ENCODE measurements at regions not wholly inside any gene's neighbourhood (a gene's known extent, or its start where the extent isn't known, plus 50 kb on each side); places are given as distances from the start of the nearest gene placed in this dataset.

GRCh38 chr9:26012797-26013196 lies 334.6 kb upstream of the TUSC1 start:
- TF ChIP-seq CTCF (IDR thresholded peaks at IDR 0.05) (no peak), POLR2A (IDR thresholded peaks at IDR 0.05) (no peak)

Data from body of pancreas (tissue), 4 donors.